ENCODE measurements at regions not wholly inside any gene's neighbourhood (a gene's known extent, or its start where the extent isn't known, plus 50 kb on each side); places are given as distances from the start of the nearest gene placed in this dataset.

DNA sequence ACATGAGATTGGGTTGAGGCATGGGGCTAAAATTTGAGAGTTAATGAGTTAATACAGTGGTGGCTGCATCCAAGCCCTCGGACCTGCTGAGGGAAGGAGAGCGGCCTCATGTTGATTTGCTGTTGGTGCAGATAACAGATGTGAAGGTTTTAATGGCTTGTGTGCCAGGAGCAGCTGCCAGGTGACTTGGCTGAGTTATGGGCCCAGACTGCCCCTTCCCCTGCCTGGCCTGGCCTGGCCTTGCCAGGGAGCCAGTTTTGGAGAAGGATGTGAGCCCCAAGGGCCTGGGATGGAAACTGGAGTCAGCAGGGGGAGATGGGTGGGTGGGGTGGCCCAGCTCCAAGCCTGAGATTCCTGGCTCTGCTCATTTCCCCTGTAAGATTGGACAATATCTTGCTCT is 230.1 kb downstream of the CBLN1 start:
- TF ChIP-seq TEAD4 (IDR thresholded peaks at IDR 0.05; ENCODE audit: borderline replicate concordance, insufficient read depth) (no peak), RAD21 (IDR thresholded peaks at IDR 0.05; ENCODE audit: low read length) (no peak), TAF1 (IDR thresholded peaks at IDR 0.05; ENCODE audit: borderline replicate concordance, low read depth, low read length) (no peak), FOSL2 (IDR thresholded peaks at IDR 0.05; ENCODE audit: borderline replicate concordance, low read depth) (no peak)
- TF ChIP-seq, protein P1, sequence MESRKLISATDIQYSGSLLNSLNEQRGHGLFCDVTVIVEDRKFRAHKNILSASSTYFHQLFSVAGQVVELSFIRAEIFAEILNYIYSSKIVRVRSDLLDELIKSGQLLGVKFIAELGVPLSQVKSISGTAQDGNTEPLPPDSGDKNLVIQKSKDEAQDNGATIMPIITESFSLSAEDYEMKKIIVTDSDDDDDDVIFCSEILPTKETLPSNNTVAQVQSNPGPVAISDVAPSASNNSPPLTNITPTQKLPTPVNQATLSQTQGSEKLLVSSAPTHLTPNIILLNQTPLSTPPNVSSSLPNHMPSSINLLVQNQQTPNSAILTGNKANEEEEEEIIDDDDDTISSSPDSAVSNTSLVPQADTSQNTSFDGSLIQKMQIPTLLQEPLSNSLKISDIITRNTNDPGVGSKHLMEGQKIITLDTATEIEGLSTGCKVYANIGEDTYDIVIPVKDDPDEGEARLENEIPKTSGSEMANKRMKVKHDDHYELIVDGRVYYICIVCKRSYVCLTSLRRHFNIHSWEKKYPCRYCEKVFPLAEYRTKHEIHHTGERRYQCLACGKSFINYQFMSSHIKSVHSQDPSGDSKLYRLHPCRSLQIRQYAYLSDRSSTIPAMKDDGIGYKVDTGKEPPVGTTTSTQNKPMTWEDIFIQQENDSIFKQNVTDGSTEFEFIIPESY (IDR thresholded peaks at IDR 0.05; ENCODE audit: borderline replicate concordance, low read depth) = no peak
- TF ChIP-seq, protein P2, sequence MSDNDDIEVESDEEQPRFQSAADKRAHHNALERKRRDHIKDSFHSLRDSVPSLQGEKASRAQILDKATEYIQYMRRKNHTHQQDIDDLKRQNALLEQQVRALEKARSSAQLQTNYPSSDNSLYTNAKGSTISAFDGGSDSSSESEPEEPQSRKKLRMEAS (IDR thresholded peaks at IDR 0.05; ENCODE audit: low read depth) = no peak
- TF ChIP-seq, protein P3, sequence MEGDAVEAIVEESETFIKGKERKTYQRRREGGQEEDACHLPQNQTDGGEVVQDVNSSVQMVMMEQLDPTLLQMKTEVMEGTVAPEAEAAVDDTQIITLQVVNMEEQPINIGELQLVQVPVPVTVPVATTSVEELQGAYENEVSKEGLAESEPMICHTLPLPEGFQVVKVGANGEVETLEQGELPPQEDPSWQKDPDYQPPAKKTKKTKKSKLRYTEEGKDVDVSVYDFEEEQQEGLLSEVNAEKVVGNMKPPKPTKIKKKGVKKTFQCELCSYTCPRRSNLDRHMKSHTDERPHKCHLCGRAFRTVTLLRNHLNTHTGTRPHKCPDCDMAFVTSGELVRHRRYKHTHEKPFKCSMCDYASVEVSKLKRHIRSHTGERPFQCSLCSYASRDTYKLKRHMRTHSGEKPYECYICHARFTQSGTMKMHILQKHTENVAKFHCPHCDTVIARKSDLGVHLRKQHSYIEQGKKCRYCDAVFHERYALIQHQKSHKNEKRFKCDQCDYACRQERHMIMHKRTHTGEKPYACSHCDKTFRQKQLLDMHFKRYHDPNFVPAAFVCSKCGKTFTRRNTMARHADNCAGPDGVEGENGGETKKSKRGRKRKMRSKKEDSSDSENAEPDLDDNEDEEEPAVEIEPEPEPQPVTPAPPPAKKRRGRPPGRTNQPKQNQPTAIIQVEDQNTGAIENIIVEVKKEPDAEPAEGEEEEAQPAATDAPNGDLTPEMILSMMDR (IDR thresholded peaks at IDR 0.05) = no peak
- TF ChIP-seq, protein P4, sequence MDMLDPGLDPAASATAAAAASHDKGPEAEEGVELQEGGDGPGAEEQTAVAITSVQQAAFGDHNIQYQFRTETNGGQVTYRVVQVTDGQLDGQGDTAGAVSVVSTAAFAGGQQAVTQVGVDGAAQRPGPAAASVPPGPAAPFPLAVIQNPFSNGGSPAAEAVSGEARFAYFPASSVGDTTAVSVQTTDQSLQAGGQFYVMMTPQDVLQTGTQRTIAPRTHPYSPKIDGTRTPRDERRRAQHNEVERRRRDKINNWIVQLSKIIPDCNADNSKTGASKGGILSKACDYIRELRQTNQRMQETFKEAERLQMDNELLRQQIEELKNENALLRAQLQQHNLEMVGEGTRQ (IDR thresholded peaks at IDR 0.05; ENCODE audit: borderline replicate concordance, low read depth, low read length) = no peak
